Gastrocnemius medialis (tissue), 4 donors: ENCODE measurements at regions not wholly inside any gene's neighbourhood (a gene's known extent, or its start where the extent isn't known, plus 50 kb on each side); places are given as distances from the start of the nearest gene placed in this dataset.

ENCODE experiments used
- ATAC-seq, 2 donors: fragments of 150-250 bp; one replicate each; pipeline ENCODE4 v1.9.1; 2016
- DNase-seq, 2 donors: peaks; one replicate each; pipeline ENCODE4 v3.0.0-alpha.2; 2019
- H3K27ac ChIP-seq, 4 donors: fragments of 200-600 bp; sonication (generic); 1 replicate in 1 of 4; 2 replicates in 3 of 4; pipeline ENCODE4 v1.5.1; 2016 to 2018; ENCODE audit warnings: mild to moderate bottlenecking in 2 of 4, moderate library complexity in 1 of 4
- H3K27me3 ChIP-seq, 3 donors: fragments of 200-600 bp; sonication (generic) in 2 of 3; 1 replicate in 1 of 3; 2 replicates in 2 of 3; pipeline versions ENCODE4 v1.5.1 to v1.6.0; 2016 to 2019; ENCODE audit warnings: mild to moderate bottlenecking in 1 of 3, moderate library complexity in 1 of 3
- H3K36me3 ChIP-seq, 2 donors: fragments of 200-600 bp; sonication (generic) in 1 of 2; one replicate each; pipeline ENCODE4 v1.5.1; 2017 to 2018
- H3K4me1 ChIP-seq, 2 donors: fragments of 200-600 bp; sonication (generic) in 1 of 2; one replicate each; pipeline ENCODE4 v1.5.1; 2016 to 2017; ENCODE audit warnings: mild to moderate bottlenecking in 2 of 2
- H3K4me3 ChIP-seq, 4 donors: fragments of 200-600 bp; sonication (generic) in 3 of 4; 1 replicate in 1 of 4; 2 replicates in 3 of 4; pipeline ENCODE4 v1.5.1; 2016 to 2019; ENCODE audit warnings: mild to moderate bottlenecking in 2 of 4
- H3K9me3 ChIP-seq, 3 donors: fragments of 200-600 bp; sonication (generic) in 2 of 3; 1 replicate in 1 of 3; 2 replicates in 2 of 3; pipeline ENCODE4 v1.5.1; 2016 to 2019
- CTCF ChIP-seq, 5 experiments: fragments of 450-650 bp in 3 of 5; fragments of 200-600 bp in 2 of 5; sonication (generic) in 2 of 5; IDR thresholded peaks in 4 of 5; conservative IDR thresholded peaks in 1 of 5; 1 replicate in 4 of 5; 2 replicates in 1 of 5; pipeline ENCODE4 v1.5.1; 2016 to 2019; ENCODE audit warnings: antibody characterized with exemption in 5 of 5, mild to moderate bottlenecking in 3 of 5, moderate library complexity in 3 of 5
- POLR2A ChIP-seq, 2 donors: fragments of 450-650 bp; IDR thresholded peaks; one replicate each; pipeline ENCODE4 v1.6.1; 2017; ENCODE audit warnings: antibody characterized with exemption in 2 of 2, mild to moderate bottlenecking in 2 of 2, moderate library complexity in 2 of 2
- in situ Hi-C, 4 donors: fragments of 200-750 bp; cut with MboI; loops; one replicate each; pipeline versions ENCODE4 v1.15.0 to v1.8.0; 2017; ENCODE audit warnings: low sequenced_read_pairs in 4 of 4
- intact Hi-C: fragments of 100-400 bp; cut with DNase I; formaldehyde crosslinking; loops from one replicate; pipeline ENCODE4 v1.15.1; 2023; ENCODE audit warnings: low total_unique reads

DNA sequence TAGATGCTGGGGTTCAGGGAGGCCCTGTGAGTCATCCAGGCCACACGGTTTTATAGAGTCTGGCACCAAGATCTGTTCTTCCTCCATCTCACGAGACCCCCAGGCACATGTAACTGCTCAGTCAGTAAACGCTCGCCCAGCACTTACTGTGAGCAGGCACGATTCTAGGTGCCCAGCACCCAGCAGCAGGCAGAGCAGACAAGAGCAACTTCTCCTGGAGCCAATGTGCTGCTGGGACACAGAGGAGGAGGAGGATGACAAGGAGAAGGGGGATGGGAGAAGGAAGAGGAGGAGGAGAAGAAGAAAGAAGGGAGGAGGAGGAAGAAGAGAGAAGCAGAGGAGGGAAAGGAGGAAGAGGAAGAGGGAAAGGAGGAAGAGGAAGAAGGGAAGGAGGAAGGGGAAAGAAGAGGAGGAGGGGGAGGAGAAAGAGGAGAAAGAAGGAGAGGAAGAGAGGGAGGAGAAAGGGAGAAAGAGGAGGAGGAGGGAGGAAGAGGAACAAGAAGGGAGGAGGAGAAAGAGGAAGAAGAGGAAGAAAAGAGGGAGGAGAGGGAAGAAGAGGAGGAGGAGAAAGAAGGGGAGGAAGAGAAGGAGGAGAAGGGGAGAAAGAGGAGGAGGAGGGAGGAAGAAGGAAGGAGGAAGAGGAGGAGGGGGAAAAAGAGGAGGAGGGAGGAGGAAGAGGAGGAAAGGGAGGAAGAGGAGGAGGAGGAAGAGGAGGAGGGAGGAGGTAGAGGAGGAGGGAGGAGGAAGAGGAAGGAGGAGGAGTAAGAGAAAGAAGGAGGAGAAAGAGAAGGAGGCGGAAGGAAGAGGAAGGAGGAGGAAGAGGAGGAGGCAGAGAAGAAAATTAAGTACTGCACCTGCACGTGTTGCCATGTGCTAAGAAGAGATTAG lies 77.6 kb upstream of the RTL6 start:
- no peak for ATAC-seq
- DNase-seq: no peak
- intact Hi-C loops: no loop called here
- Histone ChIP-seq H3K9me3 (no peaks in the 10 kb centered on the region), H3K4me1 (no peaks in the 10 kb centered on the region), H3K27me3 (peaks cover 5 to 14% (median 7%) of the 10 kb centered on the region in 3 donors), H3K27ac (no peak overlapping the region), H3K4me3 (no peak overlapping the region), H3K36me3 (no peaks in the 10 kb centered on the region)
- TF ChIP-seq CTCF (IDR thresholded peaks at IDR 0.05 in 4 of 5, conservative IDR thresholded peaks at IDR 0.05 in 1 of 5) (no peak), POLR2A (IDR thresholded peaks at IDR 0.05) (no peak)
- in situ Hi-C loops: no loop called here

DNA sequence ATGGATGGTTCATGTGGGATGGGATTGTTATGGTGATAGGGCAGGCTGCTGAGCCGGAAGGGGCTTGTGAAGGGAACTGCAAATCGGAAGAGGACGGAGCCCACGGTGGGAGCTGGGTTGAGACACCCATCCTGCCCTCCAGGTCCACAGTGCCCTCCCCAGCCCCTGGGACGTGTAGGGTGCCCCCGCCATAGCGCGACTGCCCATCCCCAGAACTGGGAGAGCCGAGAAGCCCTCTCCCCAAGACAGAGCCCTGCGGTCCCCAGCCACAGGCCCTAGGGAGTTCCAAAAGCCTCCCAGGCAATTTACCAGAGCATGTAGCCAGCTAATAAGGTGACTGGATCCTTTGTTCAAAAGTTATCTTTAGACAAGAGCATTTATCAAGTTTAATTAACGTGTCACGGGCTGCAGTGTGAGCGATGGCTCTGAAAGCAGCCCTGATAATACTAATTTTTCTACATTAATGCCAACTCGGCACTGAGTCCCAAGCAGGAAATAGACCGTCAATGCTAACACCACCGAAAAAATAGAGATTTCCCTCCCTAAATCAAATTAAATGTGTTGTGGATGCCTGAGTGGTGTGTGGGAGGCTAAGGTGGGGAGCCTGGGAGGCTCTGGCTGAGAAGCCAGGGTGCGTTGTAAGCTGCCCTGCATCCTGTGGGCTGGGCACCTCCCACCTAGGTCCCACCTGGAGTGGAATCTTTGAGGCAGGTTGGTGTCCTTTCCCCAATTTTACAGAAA lies 76.8 kb upstream of the RTL6 start:
- Histone ChIP-seq H3K4me1 (no peaks in the 10 kb centered on the region), H3K27ac (no peak overlapping the region), H3K4me3 (no peak overlapping the region), H3K9me3 (no peaks in the 10 kb centered on the region), H3K27me3 (peaks cover 6 to 14% (median 7%) of the 10 kb centered on the region in 3 donors), H3K36me3 (no peaks in the 10 kb centered on the region)
- in situ Hi-C loops: no loop called here
- intact Hi-C loops: no loop called here
- no peak for DNase-seq
- no peak for ATAC-seq
- no peak for TF ChIP-seq CTCF (IDR thresholded peaks at IDR 0.05 in 4 of 5, conservative IDR thresholded peaks at IDR 0.05 in 1 of 5)

- H3K9me3 ChIP-seq: no peaks in the 10 kb centered on the region
- no peaks in the 10 kb centered on the region for H3K4me1 ChIP-seq
- in situ Hi-C loops (no loop called here), intact Hi-C loops (no loop called here)
- no peak overlapping the region for H3K27ac ChIP-seq
- no peak for DNase-seq
- peaks cover 6 to 13% (median 7%) of the 10 kb centered on the region in 3 donors for H3K27me3 ChIP-seq
- no peak overlapping the region for H3K4me3 ChIP-seq
- H3K36me3 ChIP-seq: no peaks in the 10 kb centered on the region
- ATAC-seq: no peak
- TF ChIP-seq POLR2A (IDR thresholded peaks at IDR 0.05) (no peak), CTCF (IDR thresholded peaks at IDR 0.05 in 4 of 5, conservative IDR thresholded peaks at IDR 0.05 in 1 of 5) (no peak)
These were observed 76.1 kb upstream of the RTL6 start for GRCh38 chr22:44574057-44574639.

DNA sequence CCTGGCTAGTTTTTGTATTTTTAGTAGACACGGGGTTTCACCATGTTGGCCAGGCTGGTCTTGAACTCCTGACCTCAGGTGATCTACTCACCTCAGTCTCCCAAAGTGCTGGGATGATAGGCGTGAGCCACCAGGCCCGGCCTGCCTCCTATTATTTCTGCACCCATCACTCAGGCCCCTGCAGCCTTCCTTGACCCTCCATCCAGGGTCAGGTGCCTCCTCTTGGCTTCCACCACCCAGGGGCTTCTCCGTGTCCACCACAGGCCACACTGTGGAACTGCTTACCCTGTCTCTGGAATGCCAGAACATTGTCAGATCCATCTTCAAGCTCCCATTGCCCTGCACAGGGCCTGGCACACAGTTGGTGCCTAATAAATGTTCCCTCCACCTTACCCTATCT lies 75.4 kb upstream of the RTL6 start:
- Histone ChIP-seq H3K4me1 (no peaks in the 10 kb centered on the region), H3K27ac (no peak overlapping the region), H3K36me3 (no peaks in the 10 kb centered on the region), H3K9me3 (no peaks in the 10 kb centered on the region), H3K27me3 (peaks cover 6 to 12% (median 7%) of the 10 kb centered on the region in 3 donors), H3K4me3 (no peak overlapping the region)
- intact Hi-C loops (no loop called here), in situ Hi-C loops (no loop called here)
- DNase-seq: no peak
- ATAC-seq: no peak
- no peak for TF ChIP-seq POLR2A (IDR thresholded peaks at IDR 0.05)
- TF ChIP-seq CTCF (IDR thresholded peaks at IDR 0.05 in 4 of 5, conservative IDR thresholded peaks at IDR 0.05 in 1 of 5): no peak
